ENCODE measurements at regions not wholly inside any gene's neighbourhood (a gene's known extent, or its start where the extent isn't known, plus 50 kb on each side); places are given as distances from the start of the nearest gene placed in this dataset.
A peak's percentile ranks its signal among the peaks of the same experiment; 100 is the strongest.

GRCh38 chr6:170464524-170464979 is 88.6 kb downstream of the PSMB1 start:
- H3K4me1 ChIP-seq: peaks cover 0 to 11% (median 0%) of the 10 kb centered on the region in 9 donors
- H3K9me3 ChIP-seq: peaks cover 0 to 5% (median 0%) of the 10 kb centered on the region in 11 donors
- no peak for ATAC-seq
- H3K36me3 ChIP-seq: no peaks in the 10 kb centered on the region
- TF ChIP-seq, protein P1, sequence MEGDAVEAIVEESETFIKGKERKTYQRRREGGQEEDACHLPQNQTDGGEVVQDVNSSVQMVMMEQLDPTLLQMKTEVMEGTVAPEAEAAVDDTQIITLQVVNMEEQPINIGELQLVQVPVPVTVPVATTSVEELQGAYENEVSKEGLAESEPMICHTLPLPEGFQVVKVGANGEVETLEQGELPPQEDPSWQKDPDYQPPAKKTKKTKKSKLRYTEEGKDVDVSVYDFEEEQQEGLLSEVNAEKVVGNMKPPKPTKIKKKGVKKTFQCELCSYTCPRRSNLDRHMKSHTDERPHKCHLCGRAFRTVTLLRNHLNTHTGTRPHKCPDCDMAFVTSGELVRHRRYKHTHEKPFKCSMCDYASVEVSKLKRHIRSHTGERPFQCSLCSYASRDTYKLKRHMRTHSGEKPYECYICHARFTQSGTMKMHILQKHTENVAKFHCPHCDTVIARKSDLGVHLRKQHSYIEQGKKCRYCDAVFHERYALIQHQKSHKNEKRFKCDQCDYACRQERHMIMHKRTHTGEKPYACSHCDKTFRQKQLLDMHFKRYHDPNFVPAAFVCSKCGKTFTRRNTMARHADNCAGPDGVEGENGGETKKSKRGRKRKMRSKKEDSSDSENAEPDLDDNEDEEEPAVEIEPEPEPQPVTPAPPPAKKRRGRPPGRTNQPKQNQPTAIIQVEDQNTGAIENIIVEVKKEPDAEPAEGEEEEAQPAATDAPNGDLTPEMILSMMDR (IDR thresholded peaks at IDR 0.05): no peak
- no peak overlapping the region for H3K27ac ChIP-seq
- no peak overlapping the region for H3K4me3 ChIP-seq
- 84 to 87% methylated on average over 7 of the region's 7 CpGs for WGBS, 2 donors
- H3K27me3 ChIP-seq: no peaks in the 10 kb centered on the region
- no peak for DNase-seq
- intact Hi-C loops (cut with DNase I): no loop called here

GRCh38 chr6:170464080-170464479 is 89.0 kb downstream of the PSMB1 start:
- Histone ChIP-seq H3K9me3 (peaks cover 0 to 5% (median 0%) of the 10 kb centered on the region in 11 donors), H3K27me3 (no peaks in the 10 kb centered on the region), H3K4me3 (no peak overlapping the region), H3K4me1 (peaks cover 0 to 12% (median 0%) of the 10 kb centered on the region in 9 donors), H3K27ac (no peak overlapping the region), H3K36me3 (no peaks in the 10 kb centered on the region)
- WGBS, 2 donors: 86 to 89% methylated on average over 9 of the region's 9 CpGs
- intact Hi-C loops (cut with DNase I): no loop called here
- no peak for DNase-seq
- no peak for ATAC-seq
- TF ChIP-seq, protein P1 (IDR thresholded peaks at IDR 0.05): no peak

DNA sequence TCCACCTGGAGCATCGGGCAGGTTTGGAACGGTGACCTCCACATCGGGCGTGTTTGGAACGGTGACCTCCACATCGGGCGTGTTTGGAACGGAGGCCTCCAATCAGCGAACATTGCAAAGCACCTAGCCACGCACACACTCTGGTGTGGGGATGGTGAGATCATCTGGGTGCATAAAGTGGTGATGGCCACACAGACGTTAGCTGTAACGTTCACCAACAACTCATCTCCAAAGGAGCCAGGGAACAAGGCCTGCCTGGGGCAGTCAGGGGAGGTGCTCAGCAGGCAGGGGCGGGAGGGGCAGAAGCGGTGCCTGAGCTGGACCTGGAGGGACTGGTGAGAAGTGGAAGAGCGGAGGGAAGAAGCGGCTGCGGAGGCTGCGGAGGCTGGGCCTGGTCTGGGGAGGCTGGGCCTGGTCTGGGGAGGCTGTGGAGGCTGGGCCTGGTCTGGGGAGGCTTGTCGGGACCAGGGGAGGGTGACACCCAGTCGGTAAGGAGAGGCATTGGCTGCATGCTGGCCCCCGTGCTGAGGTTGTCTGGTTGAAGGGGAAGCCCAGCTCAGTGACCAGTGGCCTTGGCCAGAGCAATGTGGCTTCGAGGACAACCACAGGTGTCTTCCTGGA is 89.9 kb downstream of the PSMB1 start:
- DNase-seq (no peak), ATAC-seq (peak in 7 of 8 donors; percentile 16 to 55 (median 21))
- TF ChIP-seq, protein P1 (IDR thresholded peaks at IDR 0.05): no peak
- Histone ChIP-seq H3K4me1 (peaks cover 0 to 12% (median 0%) of the 10 kb centered on the region in 9 donors), H3K27ac (no peak overlapping the region), H3K27me3 (no peaks in the 10 kb centered on the region), H3K9me3 (peaks cover 0 to 5% (median 0%) of the 10 kb centered on the region in 11 donors), H3K4me3 (no peak overlapping the region), H3K36me3 (no peaks in the 10 kb centered on the region)
- intact Hi-C loops (cut with DNase I): no loop called here
- 63 to 75% methylated on average over 22 of the region's 22 CpGs for WGBS, 2 donors

DNA sequence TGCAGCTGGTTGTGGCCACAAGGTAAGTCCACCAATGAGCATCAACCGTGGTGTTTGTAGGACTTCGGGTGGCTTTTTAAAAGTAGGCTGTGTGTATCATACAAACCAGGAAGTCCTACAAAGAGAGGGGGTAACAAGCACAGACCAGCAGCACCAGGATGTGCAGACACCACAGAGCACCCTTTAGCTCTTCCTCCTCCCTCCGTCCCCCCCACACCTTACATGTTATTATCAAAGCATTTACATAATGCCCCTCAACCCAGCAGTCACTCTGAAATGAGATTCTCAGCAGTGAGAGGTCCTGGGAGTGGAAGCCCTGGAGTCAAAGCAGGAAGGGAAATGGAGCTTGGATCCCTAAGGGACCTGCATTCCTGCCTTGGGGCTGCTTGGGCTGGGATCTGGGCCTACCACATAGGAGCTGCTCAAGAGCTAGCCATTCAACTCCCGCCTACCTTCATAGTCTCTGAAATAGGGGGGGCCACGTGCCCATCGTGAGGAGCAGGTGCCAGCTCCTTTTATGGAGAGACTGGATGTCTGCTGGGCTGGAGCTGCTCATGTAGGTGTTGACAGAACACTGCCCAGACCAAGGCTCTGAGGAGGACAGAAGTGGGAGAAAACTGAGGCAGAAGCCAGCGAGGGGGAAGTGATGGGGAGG is 90.6 kb downstream of the PSMB1 start:
- no peaks in the 10 kb centered on the region for H3K9me3 ChIP-seq
- ATAC-seq: peak; percentile 67 to 85 (median 79)
- H3K36me3 ChIP-seq: no peaks in the 10 kb centered on the region
- no peak for DNase-seq
- intact Hi-C loops (cut with DNase I): no loop called here
- 56 to 59% methylated on average over 7 of the region's 7 CpGs for WGBS, 2 donors
- TF ChIP-seq, protein P1 (IDR thresholded peaks at IDR 0.05): no peak
- no peaks in the 10 kb centered on the region for H3K27me3 ChIP-seq
- H3K27ac ChIP-seq: no peak overlapping the region
- peaks cover 0 to 12% (median under 1%) of the 10 kb centered on the region in 9 donors for H3K4me1 ChIP-seq
- H3K4me3 ChIP-seq: no peak overlapping the region

All from heart right ventricle (tissue), 16 donors.